AG09309 (cell line): ENCODE measurements at regions not wholly inside any gene's neighbourhood (a gene's known extent, or its start where the extent isn't known, plus 50 kb on each side); places are given as distances from the start of the nearest gene placed in this dataset.

Experiments
- DNase-seq: peaks from one replicate; pipeline ENCODE4 v3.0.0-alpha.2; 2010; ENCODE audit warnings: low read depth
- H3K4me3 ChIP-seq: 2 replicates; pipeline ENCODE4 v1.5.1; 2011; ENCODE audit warnings: mild to moderate bottlenecking, low read depth, low read length, moderate library complexity; ENCODE audit not compliant: control insufficient read depth
- TF ChIP-seq, protein P1 (sequence below): IDR thresholded peaks from 2 replicates; pipeline ENCODE4 v1.5.1; 2011; ENCODE audit warnings: mild to moderate bottlenecking, low read depth, low read length, inconsistent platforms; ENCODE audit not compliant: insufficient read depth, control insufficient read depth; ENCODE audit errors: missing control alignments

DNA sequence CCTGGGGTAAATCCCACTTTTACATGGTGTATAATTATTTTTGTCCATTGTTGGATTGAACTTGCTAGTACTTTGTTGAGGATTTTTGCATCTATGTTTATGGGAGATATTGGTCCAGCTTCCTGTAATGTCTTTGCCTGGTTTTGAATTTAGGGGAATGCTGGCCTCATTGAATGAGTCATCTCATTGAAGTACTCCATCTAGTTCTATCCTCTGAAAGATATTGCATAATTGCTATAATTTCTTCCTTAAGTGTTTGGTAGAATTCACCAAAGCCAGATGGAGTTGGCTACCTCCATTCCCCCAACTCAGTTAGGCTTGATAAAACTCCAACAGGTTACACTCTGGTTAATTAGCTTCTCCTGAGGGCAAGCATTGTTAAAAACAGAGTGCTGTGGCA, 237.4 kb upstream of the TGFBR2 start:
- H3K4me3 ChIP-seq = no peak overlapping the region
- TF ChIP-seq, protein P1, sequence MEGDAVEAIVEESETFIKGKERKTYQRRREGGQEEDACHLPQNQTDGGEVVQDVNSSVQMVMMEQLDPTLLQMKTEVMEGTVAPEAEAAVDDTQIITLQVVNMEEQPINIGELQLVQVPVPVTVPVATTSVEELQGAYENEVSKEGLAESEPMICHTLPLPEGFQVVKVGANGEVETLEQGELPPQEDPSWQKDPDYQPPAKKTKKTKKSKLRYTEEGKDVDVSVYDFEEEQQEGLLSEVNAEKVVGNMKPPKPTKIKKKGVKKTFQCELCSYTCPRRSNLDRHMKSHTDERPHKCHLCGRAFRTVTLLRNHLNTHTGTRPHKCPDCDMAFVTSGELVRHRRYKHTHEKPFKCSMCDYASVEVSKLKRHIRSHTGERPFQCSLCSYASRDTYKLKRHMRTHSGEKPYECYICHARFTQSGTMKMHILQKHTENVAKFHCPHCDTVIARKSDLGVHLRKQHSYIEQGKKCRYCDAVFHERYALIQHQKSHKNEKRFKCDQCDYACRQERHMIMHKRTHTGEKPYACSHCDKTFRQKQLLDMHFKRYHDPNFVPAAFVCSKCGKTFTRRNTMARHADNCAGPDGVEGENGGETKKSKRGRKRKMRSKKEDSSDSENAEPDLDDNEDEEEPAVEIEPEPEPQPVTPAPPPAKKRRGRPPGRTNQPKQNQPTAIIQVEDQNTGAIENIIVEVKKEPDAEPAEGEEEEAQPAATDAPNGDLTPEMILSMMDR = no peak
- peak; percentile 59 for DNase-seq

DNA sequence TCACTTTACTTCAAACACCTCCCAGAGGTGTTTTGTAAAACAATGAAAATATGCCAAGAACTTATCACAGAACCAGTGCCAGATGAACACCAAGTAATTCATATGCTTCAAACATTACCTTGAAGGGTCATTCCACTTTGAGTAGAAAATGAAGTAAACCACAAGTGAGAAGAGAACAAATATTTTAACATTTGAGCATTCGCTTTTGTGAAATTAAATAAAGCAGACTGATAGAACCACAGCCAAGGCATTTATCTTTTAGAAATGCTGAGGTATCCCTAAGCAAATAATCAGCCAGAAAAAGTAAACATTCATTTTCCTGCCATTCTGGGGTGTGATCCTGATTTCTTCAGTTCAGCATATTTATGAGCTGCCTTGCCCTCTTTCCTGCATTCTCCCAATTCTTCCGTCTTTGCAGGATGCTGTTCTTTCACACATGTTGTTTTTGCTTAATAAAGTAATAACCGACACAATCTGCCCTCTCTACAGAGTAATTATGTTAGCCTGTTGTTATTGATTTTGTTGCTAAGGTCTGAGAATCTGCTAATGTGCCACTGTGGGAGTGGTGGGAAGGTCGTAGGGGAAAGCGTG, 235.6 kb upstream of the TGFBR2 start:
- no peak overlapping the region for H3K4me3 ChIP-seq
- TF ChIP-seq, protein P1 = no peak
- no peak for DNase-seq

DNA sequence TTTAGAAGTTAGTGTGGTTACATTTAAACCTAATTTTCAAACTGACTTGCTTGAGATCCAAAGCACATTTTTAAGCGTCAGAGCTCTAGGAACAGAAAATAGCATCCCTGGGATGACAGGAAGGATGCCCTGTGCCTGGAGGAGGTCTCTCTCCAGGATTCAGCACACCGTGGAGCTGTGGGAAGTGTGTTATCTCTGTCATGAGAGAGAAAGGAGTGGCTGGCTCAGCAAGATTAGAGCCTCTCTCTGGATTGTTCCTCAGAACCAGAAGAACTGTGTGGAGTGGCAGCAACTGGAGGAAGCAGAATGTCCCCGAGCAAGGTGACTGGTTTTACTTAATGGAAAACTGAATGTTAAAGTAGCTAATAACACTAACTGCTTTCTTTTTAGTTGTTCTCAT, 233.6 kb upstream of the TGFBR2 start:
- TF ChIP-seq, protein P1 = no peak
- no peak overlapping the region for H3K4me3 ChIP-seq
- no peak for DNase-seq

DNA sequence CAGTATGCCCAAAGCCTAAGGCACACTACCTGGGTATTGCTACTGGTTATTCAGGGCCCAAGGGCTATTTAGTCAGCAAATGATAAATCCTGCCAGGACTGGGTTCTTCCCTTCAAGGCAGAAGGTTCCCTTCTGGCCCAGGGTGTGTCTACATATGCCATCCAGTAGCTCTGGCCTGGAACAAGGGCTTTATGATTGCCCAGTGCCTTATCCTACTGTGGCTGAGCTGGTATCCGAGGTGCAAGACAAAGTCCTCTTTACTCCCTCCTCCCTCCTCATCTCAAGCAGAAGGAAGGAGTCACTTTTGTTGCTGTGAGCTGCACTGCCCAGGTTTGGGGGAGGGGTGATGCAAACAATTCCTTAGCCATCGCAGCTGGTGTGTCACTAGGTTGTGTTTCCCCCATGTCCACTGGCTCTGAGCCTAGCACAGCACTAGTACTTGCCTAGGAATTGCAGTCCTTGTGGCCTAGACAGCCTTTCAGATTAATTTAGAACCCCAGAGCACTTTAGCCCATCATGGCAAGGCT, 221.8 kb upstream of the TGFBR2 start:
- no peak overlapping the region for H3K4me3 ChIP-seq
- DNase-seq = no peak
- TF ChIP-seq, protein P1 = no peak

DNA sequence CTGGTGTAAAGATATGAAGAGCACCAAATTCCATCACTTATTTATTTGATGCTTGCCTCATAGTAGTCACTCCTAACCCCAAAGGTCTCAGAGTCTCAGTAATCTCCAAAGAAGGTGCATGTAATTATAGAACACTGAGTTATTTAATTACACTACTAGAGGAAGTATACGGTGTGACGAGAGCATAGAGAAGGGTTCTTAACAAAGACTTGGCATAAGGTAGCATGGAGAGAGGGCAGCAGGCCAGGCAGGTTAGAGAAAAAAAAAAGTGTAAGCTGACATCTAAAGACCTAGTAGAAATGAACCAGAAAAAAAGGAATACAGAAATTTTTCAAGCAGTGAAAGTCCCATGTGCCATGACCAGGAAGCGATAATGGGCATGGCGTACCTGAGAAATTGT, 213.3 kb upstream of the TGFBR2 start:
- H3K4me3 ChIP-seq = no peak overlapping the region
- TF ChIP-seq, protein P1 = no peak
- no peak for DNase-seq

DNA sequence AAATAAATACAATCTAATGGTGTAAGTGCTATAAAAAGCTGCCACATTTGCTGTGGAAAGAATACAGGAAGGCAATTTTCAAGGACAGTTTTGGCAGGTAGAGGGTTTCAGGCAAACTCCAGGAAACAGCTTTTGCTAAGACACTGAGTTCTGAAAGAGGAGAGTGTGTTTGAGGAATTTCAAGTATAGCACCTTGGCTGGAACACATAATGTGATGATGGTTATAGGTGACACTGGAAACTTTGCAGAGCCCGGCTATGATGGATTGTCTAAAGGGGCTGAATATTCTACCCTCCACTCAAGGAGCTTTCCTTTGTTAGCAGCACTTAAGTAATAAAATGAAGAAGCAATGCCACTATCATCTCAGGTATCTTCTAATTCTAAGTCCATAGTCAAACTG, 209.4 kb upstream of the TGFBR2 start:
- TF ChIP-seq, protein P1 = no peak
- no peak overlapping the region for H3K4me3 ChIP-seq
- DNase-seq = no peak
